GM21619 (cell line): ENCODE measurements at regions not wholly inside any gene's neighbourhood (a gene's known extent, or its start where the extent isn't known, plus 50 kb on each side); places are given as distances from the start of the nearest gene placed in this dataset.

Experiments
- ATAC-seq: cut with Tn5 transposase; IDR thresholded peaks from one replicate; pipeline ENCODE4 v1.9.1; 2021; ENCODE audit not compliant: unreplicated experiment

- no peak for ATAC-seq
These were observed 132.7 kb upstream of the TNC start for GRCh38 chr9:115250621-115251032.

- no peak for ATAC-seq
These were observed 136.6 kb upstream of the TNC start for GRCh38 chr9:115254287-115255180.

GRCh38 chr9:115261656-115262081, 143.7 kb upstream of the TNC start:
- ATAC-seq, result no peak

- no peak for ATAC-seq
These were observed 144.5 kb upstream of the TNC start for GRCh38 chr9:115262477-115262876.

- no peak for ATAC-seq
These were observed 145.0 kb upstream of the TNC start for GRCh38 chr9:115262952-115263351.

- no peak for ATAC-seq
These were observed 145.6 kb upstream of the TNC start for GRCh38 chr9:115263371-115264075.

GRCh38 chr9:115264313-115264712, 146.4 kb upstream of the TNC start:
- ATAC-seq, result no peak

GRCh38 chr9:115267790-115268189, 149.8 kb upstream of the TNC start:
- ATAC-seq, result no peak

GRCh38 chr9:115275753-115276152, 157.8 kb upstream of the TNC start:
- no peak for ATAC-seq

GRCh38 chr9:115276621-115277020, 158.7 kb upstream of the TNC start:
- no peak for ATAC-seq

- no peak for ATAC-seq
These were observed 159.3 kb upstream of the TNC start for GRCh38 chr9:115277301-115277700.

GRCh38 chr9:115278326-115279035, 160.5 kb upstream of the TNC start:
- ATAC-seq, result no peak

- ATAC-seq, result no peak
These were observed 165.4 kb upstream of the TNC start for GRCh38 chr9:115283395-115283794.

- no peak for ATAC-seq
These were observed 167.9 kb upstream of the TNC start for GRCh38 chr9:115285836-115286235.

- ATAC-seq, result no peak
These were observed 168.5 kb upstream of the TNC start for GRCh38 chr9:115286411-115286810.

GRCh38 chr9:115289757-115290208, 171.8 kb upstream of the TNC start:
- no peak for ATAC-seq

- ATAC-seq, result no peak
These were observed 173.9 kb upstream of the TNC start for GRCh38 chr9:115291841-115292240.

GRCh38 chr9:115292584-115293279, 174.8 kb upstream of the TNC start:
- ATAC-seq, result no peak

GRCh38 chr9:115295734-115296133, 177.8 kb upstream of the TNC start:
- ATAC-seq, result no peak

- no peak for ATAC-seq
These were observed 179.0 kb upstream of the TNC start for GRCh38 chr9:115296831-115297565.
